A673 (cell line): ENCODE measurements at regions not wholly inside any gene's neighbourhood (a gene's known extent, or its start where the extent isn't known, plus 50 kb on each side); places are given as distances from the start of the nearest gene placed in this dataset.

ENCODE experiments used
- BruUV-seq: library from RNA; stranded (reverse); fragments of 400-500 nt; replicated peaks from 2 replicates; lab custom pipeline; 2021; lab: Mats Ljungman, UMichigan
- CTCF ChIA-PET: fragments of 300-600 bp; sonication (Branson Sonifier 250); formaldehyde crosslinking; loops from one replicate; lab custom pipeline; 2022; ENCODE audit warnings: antibody characterized with exemption; lab: Charles Lee
- POLR2A ChIA-PET: fragments of 300-600 bp; sonication (Branson Sonifier 250); formaldehyde crosslinking; loops from one replicate; lab custom pipeline; 2022; ENCODE audit warnings: antibody characterized with exemption; ENCODE audit not compliant: low non-redundant PET; lab: Charles Lee
- DNase-seq: peaks from one replicate; pipeline ENCODE4 v3.0.0-alpha.2; 2015; ENCODE audit warnings: low spot score
- H3K27ac ChIP-seq: fragments of 200-600 bp; sonication (generic); 2 replicates; pipeline ENCODE4 v1.5.1; 2016; ENCODE audit warnings: mixed run types, low read depth, mild to moderate bottlenecking, mixed read lengths, antibody characterized with exemption, low read length; ENCODE audit not compliant: poor library complexity, severe bottlenecking
- H3K27me3 ChIP-seq: fragments of 200-600 bp; sonication (generic); replicated peaks from 2 replicates; pipeline ENCODE4 v1.6.1; 2017; ENCODE audit warnings: mixed run types, low read depth, mild to moderate bottlenecking, mixed read lengths, antibody characterized with exemption, low read length; ENCODE audit not compliant: insufficient read depth, poor library complexity
- H3K36me3 ChIP-seq: fragments of 200-600 bp; sonication (generic); 2 replicates; pipeline ENCODE4 v1.6.1; 2016; ENCODE audit warnings: mixed run types, mild to moderate bottlenecking, mixed read lengths, antibody characterized with exemption, low read length; ENCODE audit not compliant: insufficient read depth, poor library complexity, severe bottlenecking
- H3K4me1 ChIP-seq: fragments of 200-600 bp; sonication (generic); 2 replicates; pipeline ENCODE4 v1.6.1; 2017; ENCODE audit warnings: mixed run types, mild to moderate bottlenecking, mixed read lengths, antibody characterized with exemption, low read length; ENCODE audit not compliant: insufficient read depth, poor library complexity, severe bottlenecking
- H3K4me3 ChIP-seq: fragments of 200-600 bp; sonication (generic); 2 replicates; pipeline ENCODE4 v1.5.1; 2016; ENCODE audit warnings: low read depth, mixed run types, mild to moderate bottlenecking, mixed read lengths, low read length; ENCODE audit not compliant: poor library complexity, severe bottlenecking
- H3K9me3 ChIP-seq: fragments of 200-600 bp; sonication (generic); 2 replicates; pipeline ENCODE4 v1.6.1; 2016; ENCODE audit warnings: mixed run types, low read depth, mild to moderate bottlenecking, mixed read lengths, antibody characterized with exemption, low read length; ENCODE audit not compliant: poor library complexity, severe bottlenecking
- CTCF ChIP-seq: fragments of 300-800, 200-600 bp; sonication (generic); conservative IDR thresholded peaks from 2 replicates; pipeline ENCODE4 v1.5.1; 2017; ENCODE audit warnings: low read depth, mild to moderate bottlenecking, antibody characterized with exemption, low read length, moderate library complexity, mixed read lengths
- EZH2 ChIP-seq: fragments of 200-600 bp; sonication (generic); IDR thresholded peaks from 2 replicates; pipeline ENCODE4 v1.6.1; 2017; ENCODE audit warnings: borderline replicate concordance, low read depth, mild to moderate bottlenecking, mixed read lengths, antibody characterized with exemption, low read length; ENCODE audit not compliant: poor library complexity, severe bottlenecking
- intact Hi-C: fragments of 100-400 bp; cut with micrococcal nuclease; formaldehyde crosslinking; loops from one replicate; pipeline ENCODE4 v1.10.0; 2022; ENCODE audit not compliant: unreplicated experiment

- no peaks in the 10 kb centered on the region for H3K36me3 ChIP-seq
- peak; percentile 87 for DNase-seq
- CTCF ChIA-PET = interaction anchor here (0.5 to 0.8 kb wide), 2 partner anchors 26 to 311 kb away, joined by 3 read pairs; no protein-coding TSS in a partner anchor
These were observed 1729.5 kb downstream of the GRIK2 start for GRCh38 chr6:103122766-103123601.

GRCh38 chr6:103119056-103119455 is 1725.5 kb downstream of the GRIK2 start:
- Histone ChIP-seq H3K4me1 (peaks cover 6% of the 10 kb centered on the region), H3K9me3 (no peaks in the 10 kb centered on the region), H3K27ac (no peak overlapping the region), H3K4me3 (no peak overlapping the region), H3K36me3 (no peaks in the 10 kb centered on the region), H3K27me3 (no peaks in the 10 kb centered on the region)
- TF ChIP-seq EZH2 (no peak), CTCF (no peak)
- ChIA-PET POLR2A (no interaction called here), CTCF (no interaction called here)
- BruUV-seq = no TSS peak
- DNase-seq = no peak
- intact Hi-C loops = no loop called here

More at GRCh38 chr6:103122766-103123601, 1729.5 kb downstream of the GRIK2 start:
- intact Hi-C loops = loop anchor here (10.0 kb wide), 4 partner anchors 672 to 1188 kb away; no protein-coding TSS in a partner anchor
- Histone ChIP-seq H3K27me3 (no peaks in the 10 kb centered on the region), H3K9me3 (no peaks in the 10 kb centered on the region), H3K4me1 (peaks cover 6% of the 10 kb centered on the region), H3K27ac (no peak overlapping the region), H3K4me3 (no peak overlapping the region)
- BruUV-seq = no TSS peak
- POLR2A ChIA-PET = no interaction called here
- peak; percentile 78 for TF ChIP-seq CTCF
- no peak for TF ChIP-seq EZH2

GRCh38 chr6:103114582-103114981 is 1721.1 kb downstream of the GRIK2 start:
- Histone ChIP-seq H3K27ac (no peak overlapping the region), H3K4me3 (no peak overlapping the region), H3K36me3 (no peaks in the 10 kb centered on the region), H3K27me3 (no peaks in the 10 kb centered on the region), H3K4me1 (no peaks in the 10 kb centered on the region), H3K9me3 (no peaks in the 10 kb centered on the region)
- ChIA-PET POLR2A (no interaction called here), CTCF (no interaction called here)
- TF ChIP-seq EZH2 (no peak), CTCF (no peak)
- no peak for DNase-seq
- intact Hi-C loops = no loop called here
- no TSS peak for BruUV-seq
